ENCODE measurements at regions not wholly inside any gene's neighbourhood (a gene's known extent, or its start where the extent isn't known, plus 50 kb on each side); places are given as distances from the start of the nearest gene placed in this dataset.

GRCh38 chr20:11729806-11730205 is 187.9 kb upstream of the BTBD3 start:
- no TSS peak for BruUV-seq (replicated peaks)
- H3K4me2 ChIP-seq (ENCODE audit: low read length) = no peak overlapping the region
- CTCF ChIA-PET = no interaction called here

More at GRCh38 chr20:11729806-11730205, 187.9 kb upstream of the BTBD3 start:
- no peak for ATAC-seq
- Histone ChIP-seq H2AFZ (ENCODE audit: low read depth, low read length, poor library complexity, severe bottlenecking) (no peak overlapping the region), H3K9ac (ENCODE audit: low read length) (no peak overlapping the region), H4K20me1 (ENCODE audit: insufficient read depth) (no peaks in the 10 kb centered on the region), H3K79me2 (ENCODE audit: insufficient read depth, low read length) (no peaks in the 10 kb centered on the region), H3K36me3 (ENCODE audit: control insufficient read depth in 1 of 2, insufficient read depth in 2 of 2, low read length in 2 of 2) (no peaks in the 10 kb centered on the region), H3K27ac (ENCODE audit: low read depth, low read length) (no peak overlapping the region), H3K27me3 (ENCODE audit: insufficient read depth, low read length) (no peaks in the 10 kb centered on the region), H3K4me1 (ENCODE audit: control insufficient read depth in 1 of 2, insufficient read depth in 2 of 2, low read length in 2 of 2) (no peaks in the 10 kb centered on the region), H3K9me2 (ENCODE audit: insufficient read depth) (no peaks in the 10 kb centered on the region), H3K9me3 (ENCODE audit: control insufficient read depth in 1 of 2, insufficient read depth in 1 of 2, low read depth in 1 of 2, low read length in 2 of 2) (no peaks in the 10 kb centered on the region), H3K4me3 (replicated peaks in 1 of 2; ENCODE audit: low read depth in 1 of 2, low read length in 2 of 2) (no peak overlapping the region)
- ChIA-PET POLR2A (no interaction called here), RAD21 (ENCODE audit: low non-redundant PET in 1 of 2, low total read pairs in 2 of 2, uncharacterized antibody in 2 of 2, unreplicated experiment in 2 of 2) (no interaction called here)
- intact Hi-C loops (cut with micrococcal nuclease) = no loop called here
- TF ChIP-seq POLR2AphosphoS5 (IDR thresholded peaks at IDR 0.05; ENCODE audit: low read depth, low read length) = no peak
- TF ChIP-seq ELF1 (IDR thresholded peaks at IDR 0.05; ENCODE audit: borderline replicate concordance, low read depth) = no peak
- no peak for TF ChIP-seq SP1 (IDR thresholded peaks at IDR 0.05; ENCODE audit: low read depth)
- TF ChIP-seq EZH2phosphoT487 (IDR thresholded peaks at IDR 0.05; ENCODE audit: borderline replicate concordance) = no peak
- TF ChIP-seq ZNF274 (IDR thresholded peaks at IDR 0.05; ENCODE audit: low read depth, low read length) = no peak
- no peak for TF ChIP-seq YY1 (IDR thresholded peaks at IDR 0.05; ENCODE audit: extremely low read depth, insufficient replicate concordance, low read depth, low read length)
- TF ChIP-seq REST (IDR thresholded peaks at IDR 0.05; ENCODE audit: low read depth) = no peak
- no peak for TF ChIP-seq RAD21 (IDR thresholded peaks at IDR 0.05; ENCODE audit: low read depth)
- no peak for TF ChIP-seq JUND (IDR thresholded peaks at IDR 0.05)
- TF ChIP-seq EZH2 (IDR thresholded peaks at IDR 0.05) = no peak
- no peak for TF ChIP-seq SRF (IDR thresholded peaks at IDR 0.05; ENCODE audit: low read depth)
- TF ChIP-seq, protein P1, sequence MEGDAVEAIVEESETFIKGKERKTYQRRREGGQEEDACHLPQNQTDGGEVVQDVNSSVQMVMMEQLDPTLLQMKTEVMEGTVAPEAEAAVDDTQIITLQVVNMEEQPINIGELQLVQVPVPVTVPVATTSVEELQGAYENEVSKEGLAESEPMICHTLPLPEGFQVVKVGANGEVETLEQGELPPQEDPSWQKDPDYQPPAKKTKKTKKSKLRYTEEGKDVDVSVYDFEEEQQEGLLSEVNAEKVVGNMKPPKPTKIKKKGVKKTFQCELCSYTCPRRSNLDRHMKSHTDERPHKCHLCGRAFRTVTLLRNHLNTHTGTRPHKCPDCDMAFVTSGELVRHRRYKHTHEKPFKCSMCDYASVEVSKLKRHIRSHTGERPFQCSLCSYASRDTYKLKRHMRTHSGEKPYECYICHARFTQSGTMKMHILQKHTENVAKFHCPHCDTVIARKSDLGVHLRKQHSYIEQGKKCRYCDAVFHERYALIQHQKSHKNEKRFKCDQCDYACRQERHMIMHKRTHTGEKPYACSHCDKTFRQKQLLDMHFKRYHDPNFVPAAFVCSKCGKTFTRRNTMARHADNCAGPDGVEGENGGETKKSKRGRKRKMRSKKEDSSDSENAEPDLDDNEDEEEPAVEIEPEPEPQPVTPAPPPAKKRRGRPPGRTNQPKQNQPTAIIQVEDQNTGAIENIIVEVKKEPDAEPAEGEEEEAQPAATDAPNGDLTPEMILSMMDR (IDR thresholded peaks at IDR 0.05 in 2 of 3, conservative IDR thresholded peaks at IDR 0.05 in 1 of 3; ENCODE audit: borderline replicate concordance in 1 of 3, insufficient read depth in 1 of 3, low read depth in 2 of 3, low read length in 2 of 3) = no peak
- no peak for DNase-seq (ENCODE audit: low read depth, low spot score)
